H1 (cell line): ENCODE measurements at regions not wholly inside any gene's neighbourhood (a gene's known extent, or its start where the extent isn't known, plus 50 kb on each side); places are given as distances from the start of the nearest gene placed in this dataset.

Experiments used
- BRCA1 ChIP-seq: IDR thresholded peaks from 2 replicates; pipeline ENCODE4 v1.6.1; 2012; ENCODE audit warnings: low read depth, low read length, improper control_type of control experiment
- FOSL1 ChIP-seq: IDR thresholded peaks from 2 replicates; pipeline ENCODE4 v1.6.1; 2011; ENCODE audit warnings: mild to moderate bottlenecking, low read depth, low read length, moderate library complexity; ENCODE audit not compliant: insufficient read depth
- JUND ChIP-seq: IDR thresholded peaks from 2 replicates; pipeline ENCODE4 v1.6.1; 2011; ENCODE audit warnings: mild to moderate bottlenecking, improper control_type of control experiment, low read length
- POLR2A ChIP-seq, 2 experiments: IDR thresholded peaks; 1 replicate in 1 of 2; 2 replicates in 1 of 2; pipeline ENCODE4 v1.6.1; 2011; ENCODE audit warnings: low read depth in 2 of 2, low read length in 2 of 2, mild to moderate bottlenecking in 2 of 2; ENCODE audit errors: control extremely low read depth in 1 of 2
- ZNF274 ChIP-seq: IDR thresholded peaks from 2 replicates; pipeline ENCODE4 v1.7.0; 2012; ENCODE audit warnings: low read length, borderline replicate concordance; ENCODE audit errors: extremely low read depth

DNA sequence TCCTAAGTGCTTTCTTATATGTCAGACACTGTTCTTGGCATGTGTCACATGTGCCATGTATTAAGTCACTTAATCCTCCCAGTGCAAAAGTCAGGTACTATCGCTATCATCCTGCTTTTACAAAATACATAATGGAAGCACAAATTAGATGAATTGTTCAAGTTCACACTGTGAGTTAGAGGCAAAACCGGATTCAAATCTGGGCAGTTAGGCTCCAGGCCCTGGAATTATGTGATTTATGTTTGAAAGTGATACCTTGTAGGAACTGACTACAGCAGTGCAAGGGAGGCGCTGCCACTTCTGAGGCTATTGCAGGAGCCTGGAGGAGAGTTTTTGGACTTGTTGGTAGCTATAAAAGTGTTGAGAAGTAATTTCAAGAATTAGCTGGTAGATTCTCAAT is 358.3 kb downstream of the HLX start:
- TF ChIP-seq ZNF274: no peak
- no peak for TF ChIP-seq FOSL1
- no peak for TF ChIP-seq BRCA1
- TF ChIP-seq JUND: no peak
- no peak for TF ChIP-seq POLR2A (IDR thresholded peaks at IDR 0.05; ENCODE audit: control extremely low read depth in 1 of 2, low read depth in 2 of 2, low read length in 2 of 2)
